GM12878 (cell line): ENCODE measurements at regions not wholly inside any gene's neighbourhood (a gene's known extent, or its start where the extent isn't known, plus 50 kb on each side); places are given as distances from the start of the nearest gene placed in this dataset.

ENCODE experiments used
- ATAC-seq: fragments of 200-7000 bp; cut with Tn5 transposase; 3 replicates; pipeline ENCODE4 v1.9.1; 2020; ENCODE audit warnings: mild to moderate bottlenecking, moderate library complexity
- BruUV-seq: library from RNA; stranded (reverse); fragments of 400-500 nt; replicated peaks from 2 replicates; lab custom pipeline; 2021; lab: Mats Ljungman, UMichigan
- CTCF ChIA-PET: fragments of 300-600 bp; sonication (Branson Sonifier 250); formaldehyde crosslinking; extraction: SDS; loops from one replicate; lab custom pipeline; 2021; ENCODE audit warnings: inconsistent platforms; lab: Yijun Ruan, JAX
- POLR2A ChIA-PET: fragments of 350-600 bp; formaldehyde crosslinking; extraction: SDS; loops from one replicate; lab custom pipeline; 2021; ENCODE audit warnings: inconsistent platforms; lab: Charles Lee
- RAD21 ChIA-PET: fragments of 300-600 bp; sonication (Branson Sonifier 250); formaldehyde crosslinking; loops from one replicate; lab custom pipeline; 2023; ENCODE audit warnings: antibody characterized with exemption; ENCODE audit not compliant: unreplicated experiment; lab: Charles Lee
- SMC1A ChIA-PET: fragments of 300-600 bp; sonication (Branson Sonifier 250); formaldehyde crosslinking; loops from one replicate; lab custom pipeline; 2023; ENCODE audit not compliant: unreplicated experiment, uncharacterized antibody; lab: Charles Lee
- DNase-seq: peaks from one replicate; pipeline ENCODE4 v3.0.0-alpha.2; 2011; ENCODE audit warnings: low read depth, low spot score
- FAIRE-seq: peaks from 3 replicates; lab custom pipeline; 2011; peaks lifted over from hg19 to GRCh38; lab: Jason Lieb, UNC
- H2AFZ ChIP-seq: 2 replicates; pipeline ENCODE4 v1.6.0; 2011; ENCODE audit warnings: low read depth, low read length, control low read depth; ENCODE audit not compliant: control insufficient read depth
- H3K27ac ChIP-seq: 2 replicates; pipeline ENCODE4 v1.5.1; 2011; ENCODE audit warnings: control low read depth; ENCODE audit not compliant: control insufficient read depth, insufficient read depth
- H3K27me3 ChIP-seq, 2 experiments: replicated peaks in 1 of 2; 2 replicates each; pipeline versions ENCODE4 v1.6.0 to v1.6.1; 2011; ENCODE audit warnings: low read length in 1 of 2; ENCODE audit not compliant: control insufficient read depth in 2 of 2, insufficient read depth in 2 of 2
- H3K36me3 ChIP-seq, 2 experiments: 2 replicates each; pipeline ENCODE4 v1.5.1; 2011; ENCODE audit warnings: low read length in 1 of 2; ENCODE audit not compliant: control insufficient read depth in 2 of 2, insufficient read depth in 2 of 2
- H3K4me1 ChIP-seq: 2 replicates; pipeline ENCODE4 v1.6.1; 2011; ENCODE audit warnings: mild to moderate bottlenecking, low read length, moderate library complexity, mixed read lengths; ENCODE audit not compliant: control insufficient read depth, insufficient read depth
- H3K4me2 ChIP-seq: 2 replicates; pipeline ENCODE4 v1.6.0; 2011; ENCODE audit warnings: control low read depth; ENCODE audit not compliant: control insufficient read depth, insufficient read depth
- H3K4me3 ChIP-seq: fragments of 200-600 bp; sonication (generic); 2 replicates; pipeline ENCODE4 v1.5.1; 2016
- H3K79me2 ChIP-seq: 2 replicates; pipeline ENCODE4 v1.6.0; 2011; ENCODE audit warnings: low read length; ENCODE audit not compliant: control insufficient read depth, insufficient read depth
- H3K9ac ChIP-seq: 2 replicates; pipeline ENCODE4 v1.8.0; 2011; ENCODE audit warnings: low read length, control low read depth, mixed read lengths; ENCODE audit not compliant: control insufficient read depth, insufficient read depth
- H3K9me3 ChIP-seq: replicated peaks from 3 replicates; pipeline ENCODE4 v1.5.1; 2011; ENCODE audit warnings: mild to moderate bottlenecking, low read length; ENCODE audit not compliant: control insufficient read depth, insufficient read depth
- H4K20me1 ChIP-seq: 2 replicates; pipeline ENCODE4 v1.6.0; 2011; ENCODE audit not compliant: control insufficient read depth, insufficient read depth
- IKZF2 ChIP-seq, 2 experiments: fragments of 450-650 bp; IDR thresholded peaks; 2 replicates each; pipeline ENCODE4 v1.6.1; 2017; ENCODE audit warnings: mild to moderate bottlenecking in 2 of 2, moderate library complexity in 2 of 2
- WGBS: methylation state at CpG from one replicate; pipeline ENCODE4 v1.1.6; 2016; ENCODE audit warnings: low lambda C conversion rate; ENCODE audit not compliant: insufficient replicate concordance, insufficient coverage; ENCODE audit errors: missing lambda C conversion rate; 5-methylcytosine and 5-hydroxymethylcytosine counted together
- in situ Hi-C: fragments of 300-500 bp; cut with MboI; formaldehyde crosslinking; loops from 9 replicates; pipeline ENCODE4 v1.14.3; 2018; ENCODE audit warnings: mixed read lengths
- intact Hi-C: fragments of 100-400 bp; cut with micrococcal nuclease; formaldehyde crosslinking; loops from one replicate; pipeline ENCODE4 v1.14.2; 2022; ENCODE audit not compliant: unreplicated experiment
- TF ChIP-seq, protein P1 (sequence below): fragments of 450-650 bp; IDR thresholded peaks from 2 replicates; pipeline ENCODE4 v1.6.1; 2017; ENCODE audit warnings: antibody characterized with exemption, mild to moderate bottlenecking, moderate library complexity
- TF ChIP-seq, protein P2 (sequence below): fragments of 150-350 bp; IDR thresholded peaks from 2 replicates; pipeline ENCODE4 v1.6.1; 2016; ENCODE audit warnings: low read depth, low read length

DNA sequence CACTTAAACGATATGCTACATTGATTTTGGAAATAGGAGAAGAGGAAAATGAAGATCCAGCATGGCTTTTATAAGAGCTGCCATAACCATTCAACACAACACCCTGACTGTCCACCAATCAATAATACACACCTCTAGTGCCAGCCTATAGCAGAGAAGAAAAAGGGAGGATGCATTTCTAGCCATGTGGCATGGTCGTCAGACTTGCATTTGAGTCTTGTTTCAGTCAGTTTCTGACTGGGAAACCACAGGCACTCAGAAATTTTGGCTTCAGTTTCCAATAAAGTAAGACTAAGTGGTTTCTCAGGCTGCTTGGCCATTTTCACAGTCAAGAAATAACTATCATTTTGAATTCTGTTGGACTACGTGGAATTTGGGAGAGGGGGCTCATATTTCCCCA, 523.5 kb upstream of the LRRC4C start:
- POLR2A ChIA-PET, result no interaction called here
- FAIRE-seq (no peak), ATAC-seq (peak; percentile 52; the same call in 2 of the 3 replicates), DNase-seq (no peak)
- intact Hi-C loops (no loop called here), in situ Hi-C loops (no loop called here)
- no peaks in the 10 kb centered on the region for H3K79me2 ChIP-seq
- no peaks in the 10 kb centered on the region for H3K27me3 ChIP-seq
- no peak overlapping the region for H3K4me2 ChIP-seq
- H2AFZ ChIP-seq, result no peak overlapping the region
- SMC1A ChIA-PET, result no interaction called here
- no peaks in the 10 kb centered on the region for H4K20me1 ChIP-seq
- H3K9me3 ChIP-seq, result no peaks in the 10 kb centered on the region
- no TSS peak for BruUV-seq
- TF ChIP-seq, protein P1, sequence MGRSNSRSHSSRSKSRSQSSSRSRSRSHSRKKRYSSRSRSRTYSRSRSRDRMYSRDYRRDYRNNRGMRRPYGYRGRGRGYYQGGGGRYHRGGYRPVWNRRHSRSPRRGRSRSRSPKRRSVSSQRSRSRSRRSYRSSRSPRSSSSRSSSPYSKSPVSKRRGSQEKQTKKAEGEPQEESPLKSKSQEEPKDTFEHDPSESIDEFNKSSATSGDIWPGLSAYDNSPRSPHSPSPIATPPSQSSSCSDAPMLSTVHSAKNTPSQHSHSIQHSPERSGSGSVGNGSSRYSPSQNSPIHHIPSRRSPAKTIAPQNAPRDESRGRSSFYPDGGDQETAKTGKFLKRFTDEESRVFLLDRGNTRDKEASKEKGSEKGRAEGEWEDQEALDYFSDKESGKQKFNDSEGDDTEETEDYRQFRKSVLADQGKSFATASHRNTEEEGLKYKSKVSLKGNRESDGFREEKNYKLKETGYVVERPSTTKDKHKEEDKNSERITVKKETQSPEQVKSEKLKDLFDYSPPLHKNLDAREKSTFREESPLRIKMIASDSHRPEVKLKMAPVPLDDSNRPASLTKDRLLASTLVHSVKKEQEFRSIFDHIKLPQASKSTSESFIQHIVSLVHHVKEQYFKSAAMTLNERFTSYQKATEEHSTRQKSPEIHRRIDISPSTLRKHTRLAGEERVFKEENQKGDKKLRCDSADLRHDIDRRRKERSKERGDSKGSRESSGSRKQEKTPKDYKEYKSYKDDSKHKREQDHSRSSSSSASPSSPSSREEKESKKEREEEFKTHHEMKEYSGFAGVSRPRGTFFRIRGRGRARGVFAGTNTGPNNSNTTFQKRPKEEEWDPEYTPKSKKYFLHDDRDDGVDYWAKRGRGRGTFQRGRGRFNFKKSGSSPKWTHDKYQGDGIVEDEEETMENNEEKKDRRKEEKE, result no peak
- no peak for TF ChIP-seq IKZF2 (IDR thresholded peaks at IDR 0.05)
- TF ChIP-seq, protein P2, sequence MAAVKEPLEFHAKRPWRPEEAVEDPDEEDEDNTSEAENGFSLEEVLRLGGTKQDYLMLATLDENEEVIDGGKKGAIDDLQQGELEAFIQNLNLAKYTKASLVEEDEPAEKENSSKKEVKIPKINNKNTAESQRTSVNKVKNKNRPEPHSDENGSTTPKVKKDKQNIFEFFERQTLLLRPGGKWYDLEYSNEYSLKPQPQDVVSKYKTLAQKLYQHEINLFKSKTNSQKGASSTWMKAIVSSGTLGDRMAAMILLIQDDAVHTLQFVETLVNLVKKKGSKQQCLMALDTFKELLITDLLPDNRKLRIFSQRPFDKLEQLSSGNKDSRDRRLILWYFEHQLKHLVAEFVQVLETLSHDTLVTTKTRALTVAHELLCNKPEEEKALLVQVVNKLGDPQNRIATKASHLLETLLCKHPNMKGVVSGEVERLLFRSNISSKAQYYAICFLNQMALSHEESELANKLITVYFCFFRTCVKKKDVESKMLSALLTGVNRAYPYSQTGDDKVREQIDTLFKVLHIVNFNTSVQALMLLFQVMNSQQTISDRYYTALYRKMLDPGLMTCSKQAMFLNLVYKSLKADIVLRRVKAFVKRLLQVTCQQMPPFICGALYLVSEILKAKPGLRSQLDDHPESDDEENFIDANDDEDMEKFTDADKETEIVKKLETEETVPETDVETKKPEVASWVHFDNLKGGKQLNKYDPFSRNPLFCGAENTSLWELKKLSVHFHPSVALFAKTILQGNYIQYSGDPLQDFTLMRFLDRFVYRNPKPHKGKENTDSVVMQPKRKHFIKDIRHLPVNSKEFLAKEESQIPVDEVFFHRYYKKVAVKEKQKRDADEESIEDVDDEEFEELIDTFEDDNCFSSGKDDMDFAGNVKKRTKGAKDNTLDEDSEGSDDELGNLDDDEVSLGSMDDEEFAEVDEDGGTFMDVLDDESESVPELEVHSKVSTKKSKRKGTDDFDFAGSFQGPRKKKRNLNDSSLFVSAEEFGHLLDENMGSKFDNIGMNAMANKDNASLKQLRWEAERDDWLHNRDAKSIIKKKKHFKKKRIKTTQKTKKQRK, result no peak
- H3K4me1 ChIP-seq, result no peaks in the 10 kb centered on the region
- no peaks in the 10 kb centered on the region for H3K36me3 ChIP-seq
- RAD21 ChIA-PET, result interaction anchor here (1.1 kb wide), 1 partner anchor 38 kb away, joined by 3 read pairs; no protein-coding TSS in a partner anchor
- no peak overlapping the region for H3K27ac ChIP-seq
- WGBS, result 2% methylated on average over 3 of the region's 3 CpGs
- CTCF ChIA-PET, result no interaction called here
- no peak overlapping the region for H3K9ac ChIP-seq
- no peak overlapping the region for H3K4me3 ChIP-seq
